Thyroid gland (tissue), 4 donors: ENCODE measurements at regions not wholly inside any gene's neighbourhood (a gene's known extent, or its start where the extent isn't known, plus 50 kb on each side); places are given as distances from the start of the nearest gene placed in this dataset.

ENCODE experiments used
- POLR2A ChIP-seq, 2 donors: fragments of 450-650 bp; IDR thresholded peaks; one replicate each; pipeline ENCODE4 v1.6.1; 2017; ENCODE audit warnings: antibody characterized with exemption in 2 of 2, mild to moderate bottlenecking in 2 of 2, moderate library complexity in 1 of 2
- TF ChIP-seq, protein P1 (sequence below), 6 experiments: fragments of 200-600 bp in 3 of 6; fragments of 450-650 bp in 3 of 6; sonication (generic) in 3 of 6; IDR thresholded peaks; one replicate each; pipeline ENCODE4 v1.5.1; 2016 to 2019; ENCODE audit warnings: antibody characterized with exemption in 6 of 6, mild to moderate bottlenecking in 2 of 6, inconsistent platforms in 1 of 6, moderate library complexity in 1 of 6

GRCh38 chr2:149652926-149653325 is 65.4 kb upstream of the MMADHC start:
- TF ChIP-seq, protein P1, sequence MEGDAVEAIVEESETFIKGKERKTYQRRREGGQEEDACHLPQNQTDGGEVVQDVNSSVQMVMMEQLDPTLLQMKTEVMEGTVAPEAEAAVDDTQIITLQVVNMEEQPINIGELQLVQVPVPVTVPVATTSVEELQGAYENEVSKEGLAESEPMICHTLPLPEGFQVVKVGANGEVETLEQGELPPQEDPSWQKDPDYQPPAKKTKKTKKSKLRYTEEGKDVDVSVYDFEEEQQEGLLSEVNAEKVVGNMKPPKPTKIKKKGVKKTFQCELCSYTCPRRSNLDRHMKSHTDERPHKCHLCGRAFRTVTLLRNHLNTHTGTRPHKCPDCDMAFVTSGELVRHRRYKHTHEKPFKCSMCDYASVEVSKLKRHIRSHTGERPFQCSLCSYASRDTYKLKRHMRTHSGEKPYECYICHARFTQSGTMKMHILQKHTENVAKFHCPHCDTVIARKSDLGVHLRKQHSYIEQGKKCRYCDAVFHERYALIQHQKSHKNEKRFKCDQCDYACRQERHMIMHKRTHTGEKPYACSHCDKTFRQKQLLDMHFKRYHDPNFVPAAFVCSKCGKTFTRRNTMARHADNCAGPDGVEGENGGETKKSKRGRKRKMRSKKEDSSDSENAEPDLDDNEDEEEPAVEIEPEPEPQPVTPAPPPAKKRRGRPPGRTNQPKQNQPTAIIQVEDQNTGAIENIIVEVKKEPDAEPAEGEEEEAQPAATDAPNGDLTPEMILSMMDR (IDR thresholded peaks at IDR 0.05): no peak
- TF ChIP-seq POLR2A (IDR thresholded peaks at IDR 0.05): no peak
